DMS 273 treated with DMSO at 0.1 percent for 48 hours (cell line): ENCODE measurements at regions not wholly inside any gene's neighbourhood (a gene's known extent, or its start where the extent isn't known, plus 50 kb on each side); places are given as distances from the start of the nearest gene placed in this dataset.
"Not testable (repeated sequence)": the region's sequence is repeated elsewhere in the genome, so short reads cannot be mapped to it uniquely, and the experiment has no call there.

ENCODE experiments used
- DNase-seq: peaks from one replicate; lab custom pipeline; 2025; lab: John Stamatoyannopoulos, UW

DNA sequence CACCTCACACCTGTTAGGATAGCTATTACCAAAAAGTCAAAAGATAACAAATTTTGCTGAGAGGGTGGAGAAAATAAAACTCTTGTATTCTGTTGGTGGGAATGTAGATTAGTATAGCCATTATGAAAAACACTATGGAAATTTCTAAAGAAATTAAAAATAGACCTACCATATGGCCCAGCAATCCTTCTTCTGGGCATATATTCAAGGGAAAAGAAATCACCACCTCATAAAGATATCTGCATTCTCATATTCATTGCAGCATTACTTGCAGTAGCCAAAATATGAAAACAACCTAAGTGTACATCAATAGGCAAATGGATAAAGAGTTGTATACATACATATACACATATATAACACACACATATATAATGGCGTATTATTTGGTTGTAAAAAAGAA is 791.6 kb upstream of the RGS18 start:
- no peak for DNase-seq

DNA sequence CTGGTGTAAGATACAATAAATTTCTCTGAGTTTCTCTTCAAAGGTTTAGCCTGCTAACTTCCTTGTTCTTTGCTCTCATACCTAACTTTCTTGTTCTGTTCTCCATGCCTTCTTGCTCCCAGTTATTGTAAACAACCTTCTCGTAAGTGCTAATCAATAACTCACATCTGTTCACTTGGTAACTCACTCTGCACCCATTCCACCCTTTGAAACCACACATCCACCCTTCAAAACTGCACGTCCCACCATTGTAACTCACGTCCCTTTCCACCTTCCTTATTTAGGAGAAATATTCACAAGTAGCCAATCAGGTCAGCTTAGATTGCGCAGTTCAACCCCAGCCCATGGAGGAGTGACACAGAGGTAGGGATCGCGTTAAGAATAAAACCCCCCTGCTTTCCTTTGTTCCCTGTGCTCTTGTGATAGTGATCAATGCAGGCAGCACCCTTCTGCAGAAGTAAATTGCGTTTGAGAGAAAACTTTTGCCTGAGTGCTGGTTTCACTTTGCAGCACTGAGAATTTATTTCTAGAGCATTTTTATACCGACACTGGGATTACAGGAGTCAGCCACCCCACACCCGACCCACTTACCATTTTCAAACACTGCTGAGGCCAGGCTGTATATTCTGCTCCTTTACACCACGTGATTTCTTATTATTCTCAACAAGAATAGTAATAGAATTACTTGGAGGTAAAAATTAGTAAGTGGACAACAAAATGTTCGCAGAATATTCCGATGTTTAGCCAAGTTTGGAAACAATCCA is 789.2 kb upstream of the RGS18 start:
- DNase-seq: no peak

DNA sequence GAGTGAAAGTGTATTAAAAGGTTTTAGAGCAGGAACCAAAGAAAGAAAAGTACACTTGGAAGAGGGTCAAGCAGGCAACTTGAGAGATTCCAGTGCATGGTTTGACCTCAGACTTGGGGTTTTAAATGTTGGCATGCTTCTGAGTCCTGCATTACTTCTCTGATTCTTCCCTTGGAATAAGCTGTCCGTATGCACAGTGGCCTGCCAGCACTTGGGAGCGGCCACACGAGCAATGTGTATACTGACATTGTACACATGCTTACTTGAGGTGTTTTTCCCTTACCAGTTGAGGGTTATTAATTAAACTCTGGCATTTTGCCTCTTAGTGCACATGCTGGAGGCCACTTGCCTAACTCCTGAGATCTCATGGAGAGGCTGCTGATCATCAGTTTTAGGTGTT is 786.6 kb upstream of the RGS18 start:
- DNase-seq: no peak

DNA sequence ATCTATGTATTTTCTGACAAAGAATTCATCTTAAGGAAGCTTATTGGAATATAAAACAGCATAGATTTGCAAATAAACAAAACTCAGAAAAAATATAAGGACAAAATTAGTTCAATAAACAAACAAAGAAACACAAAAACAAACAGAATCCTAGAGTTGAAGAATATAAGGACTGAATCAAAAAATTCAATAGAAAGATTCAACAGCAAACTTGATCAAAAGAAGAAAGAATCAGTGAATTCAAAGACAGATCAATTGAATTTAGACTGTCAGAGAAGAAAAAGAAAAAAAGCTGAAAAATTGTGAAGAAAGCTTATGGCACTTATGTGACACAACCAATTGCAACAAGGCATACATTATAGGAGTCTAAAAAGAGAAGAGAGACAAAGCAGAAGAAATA is 770.0 kb upstream of the RGS18 start:
- DNase-seq: no peak

DNA sequence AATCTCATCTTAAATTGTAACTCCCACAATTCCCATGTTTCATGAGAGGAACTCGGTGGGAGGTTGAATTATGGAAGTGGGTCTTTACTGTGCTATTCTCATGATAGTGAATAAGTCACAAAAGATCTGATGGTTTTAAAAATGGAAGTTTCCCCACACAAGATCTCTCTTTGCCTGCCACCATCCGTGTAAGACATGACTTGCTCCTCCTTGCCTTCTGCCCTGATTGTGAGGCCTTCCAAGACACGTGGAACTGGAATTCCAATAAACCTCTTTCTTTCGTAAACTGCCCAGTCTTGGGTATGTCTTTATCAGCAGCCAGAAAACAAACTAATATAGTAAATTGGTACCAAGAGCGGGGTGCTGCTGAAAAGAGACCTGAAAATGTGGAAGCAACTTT is 761.6 kb upstream of the RGS18 start:
- DNase-seq: no peak

DNA sequence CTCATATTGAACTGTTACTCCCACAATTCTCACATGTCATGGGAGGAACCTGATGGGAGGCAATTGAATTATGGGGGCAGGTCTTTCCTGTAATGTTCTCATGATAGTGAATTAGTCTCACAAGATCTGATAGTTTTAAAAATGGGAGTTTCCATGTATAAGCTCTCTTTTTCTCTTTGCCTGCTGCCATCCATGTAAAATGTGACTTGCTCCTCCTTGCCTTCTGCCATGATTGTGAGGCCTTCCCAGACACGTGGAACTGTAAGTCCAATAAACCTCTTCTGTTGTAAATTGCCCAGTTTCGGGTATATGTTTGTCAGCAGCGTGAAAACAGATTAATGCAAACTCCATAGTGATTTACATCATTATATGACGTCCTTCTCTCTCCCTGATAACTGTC is 759.7 kb upstream of the RGS18 start:
- no peak for DNase-seq

DNA sequence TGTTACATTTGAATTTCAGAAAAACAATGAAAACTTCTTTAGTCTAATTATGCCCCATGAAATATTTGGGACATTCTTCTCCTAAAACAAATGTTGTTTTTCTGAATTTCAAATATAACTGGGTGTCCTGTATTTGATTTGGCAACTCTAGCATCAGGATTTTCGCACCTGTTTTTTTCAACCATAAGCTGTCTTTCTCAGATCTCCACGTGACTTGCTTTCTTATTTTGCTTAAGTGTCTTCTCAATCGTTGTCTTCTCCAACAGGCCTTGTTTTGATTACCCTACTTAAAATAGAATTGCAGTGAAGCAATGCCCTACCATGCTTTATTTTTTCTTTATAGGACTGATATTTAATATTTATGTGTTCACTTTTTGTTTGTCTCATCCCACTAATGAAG is 752.8 kb upstream of the RGS18 start:
- no peak for DNase-seq

DNA sequence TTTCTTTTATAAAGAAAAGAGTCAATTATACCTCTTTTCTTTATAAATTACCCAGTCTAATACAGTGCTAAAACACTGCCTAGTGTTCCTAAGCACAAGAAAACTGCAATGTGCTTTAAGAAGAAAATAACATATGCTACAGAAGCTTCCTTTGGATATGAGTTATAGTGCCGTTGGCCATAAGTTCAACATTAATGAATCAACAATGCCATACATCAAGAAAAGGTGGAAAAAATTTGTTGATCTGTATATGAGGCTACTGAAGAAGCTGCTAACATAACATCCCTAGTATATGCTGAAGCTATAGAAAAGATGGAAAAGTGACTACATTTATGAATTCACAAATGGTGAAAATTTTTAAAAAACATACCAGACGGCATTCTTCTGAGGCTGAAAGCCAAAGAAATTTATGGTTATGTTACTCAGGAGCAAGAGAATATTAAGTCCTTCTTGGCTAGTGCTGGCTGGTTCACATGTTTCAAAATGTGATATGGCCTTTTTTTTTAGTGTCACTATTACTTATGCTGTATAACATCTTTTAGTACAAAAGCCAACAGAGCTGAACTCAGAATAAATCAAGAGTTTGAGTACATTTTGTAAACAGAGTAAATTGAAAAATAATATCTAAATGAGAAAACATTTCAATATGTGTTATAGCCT is 743.2 kb upstream of the RGS18 start:
- no peak for DNase-seq

DNA sequence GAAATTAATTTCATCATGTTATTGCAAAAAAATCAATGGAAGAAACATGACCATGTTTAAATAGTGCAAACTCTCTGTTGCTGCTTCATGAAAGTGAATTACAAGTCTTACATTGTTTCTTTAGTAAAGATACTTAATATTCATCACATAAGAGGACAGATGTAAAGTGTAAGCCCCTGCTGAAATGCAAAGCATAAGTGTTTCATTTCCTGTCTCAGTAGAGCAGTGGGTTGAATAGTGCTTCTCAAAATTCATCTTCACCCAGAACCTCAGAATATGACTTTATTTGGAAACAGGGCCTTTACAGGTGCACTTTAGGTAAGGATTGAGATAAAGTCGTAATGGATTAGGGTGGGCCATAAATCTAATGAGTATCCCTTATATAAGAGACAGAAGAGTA is 738.4 kb upstream of the RGS18 start:
- no peak for DNase-seq

DNA sequence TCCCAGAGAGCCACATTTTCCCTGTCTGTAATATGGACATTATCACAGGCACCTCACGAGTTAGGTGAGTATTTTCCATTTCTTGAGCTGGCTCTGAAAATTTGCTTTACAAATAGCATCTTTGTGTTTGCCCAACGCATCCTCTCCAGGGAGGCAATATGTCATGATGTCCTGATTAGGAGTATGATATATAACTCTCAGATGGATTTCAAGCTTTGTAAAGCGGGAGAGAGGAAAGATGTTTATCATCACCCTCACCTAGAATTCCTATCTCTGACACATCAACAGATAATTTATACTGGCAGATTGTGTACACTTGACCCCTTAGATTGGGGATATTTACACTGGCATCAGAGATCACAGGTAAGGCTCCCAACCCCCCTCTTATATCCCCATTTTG is 730.7 kb upstream of the RGS18 start:
- DNase-seq: no peak

DNA sequence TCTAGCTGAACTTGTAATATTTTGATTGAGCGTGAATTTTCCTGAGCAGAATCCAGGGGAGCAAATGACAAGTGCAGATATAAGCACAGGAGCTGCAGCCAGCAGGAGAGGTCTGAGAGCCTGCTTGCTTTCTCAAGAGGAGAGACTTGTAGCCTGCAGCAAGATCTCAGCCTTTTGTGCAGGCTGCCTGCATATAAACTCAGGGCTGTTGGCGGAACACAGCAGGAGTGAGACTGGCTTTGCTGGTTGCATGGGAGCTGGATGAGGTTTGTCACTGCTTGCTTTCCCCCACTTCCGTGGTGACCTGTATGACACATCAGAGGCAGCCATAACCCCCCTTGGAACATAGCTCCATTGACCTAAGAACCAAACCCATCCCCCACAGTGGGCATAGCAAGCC is 725.4 kb upstream of the RGS18 start:
- no peak for DNase-seq

DNA sequence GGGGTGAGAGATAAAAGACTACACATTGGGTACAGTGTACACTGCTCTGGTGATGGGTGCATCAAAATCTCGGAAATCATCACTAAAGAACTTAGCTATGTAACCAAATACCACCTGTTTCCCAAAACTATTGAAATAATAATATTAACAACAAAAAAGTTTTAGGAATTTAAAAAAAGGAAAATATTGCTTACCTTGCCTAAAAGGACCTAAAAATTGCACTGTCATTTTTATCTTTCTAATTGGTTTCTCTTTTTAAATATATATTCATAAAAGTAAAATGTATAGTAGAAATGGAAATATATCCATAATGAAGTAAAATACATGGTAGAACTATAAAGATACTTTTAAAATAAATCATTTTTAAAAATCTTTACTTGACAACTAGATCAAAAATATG is 719.3 kb upstream of the RGS18 start:
- no peak for DNase-seq

DNA sequence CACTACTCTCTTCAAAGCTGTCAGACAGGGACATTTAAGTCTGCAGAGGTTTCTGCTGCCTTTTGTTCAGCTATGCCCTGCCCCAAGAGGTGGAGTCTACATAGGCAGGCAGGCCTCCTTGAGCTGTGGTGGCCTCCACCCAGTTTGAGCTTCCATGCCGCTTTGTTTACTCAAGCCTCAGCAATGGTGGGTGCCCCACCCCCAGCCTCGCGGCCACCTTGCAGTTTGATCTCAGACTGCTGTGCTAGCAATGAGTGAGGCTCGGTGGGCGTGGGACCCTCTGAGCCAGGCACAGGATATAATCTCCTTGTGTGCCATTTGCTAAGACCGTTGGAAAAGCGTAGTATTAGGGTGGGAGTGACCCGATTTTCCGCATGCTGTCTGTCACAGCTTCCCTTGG is 710.0 kb upstream of the RGS18 start:
- not testable (repeated sequence) for DNase-seq

DNA sequence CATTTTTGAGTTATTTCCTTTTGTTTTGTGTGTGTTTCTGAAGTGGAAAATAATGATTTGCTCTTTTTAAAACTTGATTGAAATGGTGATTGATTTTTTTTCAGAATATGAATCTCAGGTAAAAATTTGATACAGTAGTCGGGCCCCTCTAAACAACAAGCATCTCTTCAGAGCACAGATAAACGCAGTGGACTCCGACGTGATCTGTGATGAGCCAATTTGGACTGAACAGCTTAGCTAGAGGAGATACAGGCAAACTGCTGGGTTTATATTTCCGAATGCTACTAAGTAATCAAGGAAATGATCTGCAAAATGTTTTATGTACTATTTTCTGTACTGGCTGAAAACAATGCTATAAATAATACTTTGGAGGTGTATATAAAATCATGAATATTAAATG is 705.7 kb upstream of the RGS18 start:
- DNase-seq: no peak

DNA sequence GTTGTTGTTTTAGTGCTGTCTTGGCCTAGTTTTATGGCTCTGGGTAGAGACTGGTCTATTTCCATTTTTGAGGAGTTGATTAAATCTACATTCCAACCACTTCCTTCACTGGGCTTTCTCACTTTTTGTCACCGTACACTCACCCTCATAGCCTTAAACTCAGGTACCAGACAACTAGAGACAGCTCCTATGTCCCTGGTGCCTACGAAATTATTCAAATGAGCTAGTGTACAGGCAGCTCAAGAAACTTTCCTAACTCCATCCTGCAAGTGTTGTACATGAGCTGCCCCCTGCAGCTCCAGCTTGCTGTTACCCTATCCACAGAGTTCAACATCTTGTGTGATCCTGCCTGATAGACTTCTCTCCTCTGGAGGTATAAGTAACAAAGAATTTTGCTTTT is 704.8 kb upstream of the RGS18 start:
- no peak for DNase-seq

DNA sequence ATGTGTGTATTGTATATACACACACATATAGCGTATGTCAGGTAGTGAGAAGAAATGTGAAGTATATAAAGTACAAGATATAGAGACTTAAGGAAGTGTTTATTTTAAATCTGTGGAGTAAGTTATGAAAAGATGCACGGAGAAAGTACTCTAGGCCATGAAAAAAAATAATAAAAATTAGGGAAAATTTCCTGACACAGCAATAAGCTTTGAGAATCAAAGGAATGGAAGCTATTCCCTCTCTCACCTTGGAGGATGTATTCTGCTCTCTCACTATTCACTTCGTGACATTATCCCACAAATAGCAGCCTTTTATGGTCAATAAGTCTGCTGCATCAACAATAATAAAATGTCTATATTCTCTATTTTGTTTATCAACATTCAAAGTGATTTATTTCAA is 700.4 kb upstream of the RGS18 start:
- no peak for DNase-seq

DNA sequence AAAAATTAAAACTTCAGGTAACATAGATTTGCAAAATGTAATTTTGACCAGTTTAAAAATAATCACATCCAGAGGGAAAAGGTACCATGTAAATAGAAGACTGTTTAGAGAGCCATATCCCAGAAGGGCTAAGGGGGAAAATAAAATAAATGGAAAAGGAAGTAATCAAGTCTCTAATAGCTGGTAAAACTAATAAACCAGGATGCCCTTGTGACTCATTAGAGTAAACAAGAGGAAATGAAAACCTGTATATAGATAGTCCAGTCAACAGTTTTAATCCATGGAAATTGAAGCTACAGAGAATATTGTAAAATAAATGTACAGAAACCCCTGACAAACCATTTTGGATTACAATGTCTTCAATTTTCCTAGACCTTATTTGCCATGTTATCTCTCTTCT is 698.0 kb upstream of the RGS18 start:
- no peak for DNase-seq

DNA sequence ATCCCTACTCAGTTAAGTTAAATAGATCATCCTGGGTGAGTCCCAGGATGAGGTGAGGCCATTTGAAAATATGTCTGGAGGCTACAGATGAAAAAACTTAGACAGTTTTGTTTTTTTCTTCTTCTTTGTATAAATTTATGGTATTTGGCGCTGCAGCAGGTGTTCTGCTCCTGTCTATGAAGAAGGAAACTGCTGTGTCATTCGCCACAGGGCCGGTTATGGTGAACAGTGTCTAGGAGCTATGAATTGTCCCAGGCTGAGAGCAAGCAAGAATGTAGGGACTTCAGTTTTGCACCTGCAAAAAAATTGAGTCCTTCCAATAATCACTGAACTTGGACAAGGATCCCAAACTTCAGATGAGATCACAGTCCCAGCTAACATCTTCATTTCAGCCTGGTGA is 674.3 kb upstream of the RGS18 start:
- DNase-seq: no peak

DNA sequence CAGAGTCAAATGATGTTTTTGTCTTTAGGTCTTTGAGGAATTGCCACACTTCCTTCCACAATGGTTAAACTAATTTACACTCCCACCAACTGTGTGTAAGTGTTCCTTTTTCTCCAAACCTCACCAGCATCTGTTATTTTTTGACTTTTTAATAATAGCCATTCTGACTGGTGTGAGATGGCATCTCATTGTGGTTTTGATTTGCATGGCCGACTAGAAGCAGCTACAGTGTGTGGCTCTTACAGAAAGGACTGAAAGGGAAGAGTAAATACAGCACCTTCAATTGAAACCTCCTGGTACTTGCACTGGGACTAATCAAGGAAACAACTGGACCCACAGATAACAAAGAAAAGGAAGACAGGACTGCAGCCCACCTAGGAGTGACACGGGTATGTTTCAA is 668.0 kb upstream of the RGS18 start:
- DNase-seq: no peak

DNA sequence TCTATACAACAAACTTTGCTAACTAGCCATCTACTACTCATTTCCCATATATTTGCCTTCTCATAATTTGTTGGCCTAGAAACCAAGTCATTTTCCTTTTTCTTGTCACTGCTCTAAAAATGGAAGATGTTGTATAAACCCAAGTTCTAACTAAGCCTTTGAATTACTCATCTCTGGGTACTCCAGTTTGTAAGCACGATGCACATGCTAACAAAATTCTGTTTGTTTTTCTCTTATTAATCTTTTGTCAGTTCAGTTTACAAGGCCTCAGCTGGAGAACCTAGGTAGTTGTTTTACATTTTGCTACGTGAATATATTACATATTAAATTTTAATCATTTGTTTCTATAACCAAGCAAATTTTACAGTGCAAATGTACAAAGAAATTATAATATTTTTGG is 663.2 kb upstream of the RGS18 start:
- no peak for DNase-seq

DNA sequence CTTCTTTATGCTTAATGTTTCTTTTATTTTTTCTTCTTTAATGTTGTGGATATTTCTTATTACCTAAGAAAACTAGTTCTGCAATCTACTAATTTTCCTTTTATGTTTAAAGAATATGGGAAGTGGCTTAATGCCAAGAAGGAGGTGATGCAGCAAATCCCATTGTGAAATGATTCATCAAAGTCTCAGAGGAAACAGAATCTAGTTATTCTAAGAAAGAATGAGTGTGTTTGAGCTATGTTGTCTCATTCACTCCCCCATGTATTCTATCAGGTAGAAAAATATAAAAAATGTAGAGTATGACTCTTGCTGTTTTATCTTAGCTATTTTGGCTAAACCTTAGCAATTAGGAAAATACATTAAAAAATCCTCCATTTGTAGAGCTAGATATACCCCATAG is 659.9 kb upstream of the RGS18 start:
- DNase-seq: no peak

DNA sequence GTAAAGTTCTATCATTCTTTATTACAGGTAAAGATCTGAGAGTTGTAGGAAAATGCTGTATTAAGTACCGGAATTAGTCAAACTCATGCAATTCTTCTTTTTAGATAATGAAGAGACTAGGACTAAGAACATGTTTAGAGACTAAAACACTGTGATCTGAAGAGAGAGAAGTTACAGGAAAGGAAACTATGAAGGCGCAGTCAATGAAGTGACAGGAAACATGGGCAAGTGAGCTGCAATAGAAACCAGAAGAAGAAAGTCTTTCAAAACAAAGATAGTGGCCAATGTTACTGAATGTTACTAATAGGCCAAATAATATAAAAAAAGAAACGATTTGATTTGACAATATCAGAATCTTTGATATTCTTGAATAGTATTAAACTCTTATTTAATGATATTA is 659.4 kb upstream of the RGS18 start:
- no peak for DNase-seq

DNA sequence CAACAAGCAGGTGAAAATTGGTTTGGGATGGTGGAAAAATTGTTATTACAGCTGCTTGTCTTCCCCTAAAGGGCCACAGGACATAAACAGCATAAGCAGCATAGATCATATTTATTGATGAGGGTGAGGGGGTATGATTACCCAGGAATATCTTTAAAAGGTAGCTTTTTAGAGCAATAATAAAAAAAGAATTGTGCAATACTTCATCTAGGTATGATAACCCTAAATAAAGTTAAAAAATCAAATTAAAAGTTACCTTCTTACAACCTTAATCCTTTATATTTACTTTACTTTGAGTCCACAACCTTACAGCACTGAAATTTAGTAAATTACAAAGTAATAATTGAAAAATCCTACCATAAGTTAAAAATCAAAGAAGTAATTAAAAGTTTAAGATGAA is 653.3 kb upstream of the RGS18 start:
- no peak for DNase-seq

DNA sequence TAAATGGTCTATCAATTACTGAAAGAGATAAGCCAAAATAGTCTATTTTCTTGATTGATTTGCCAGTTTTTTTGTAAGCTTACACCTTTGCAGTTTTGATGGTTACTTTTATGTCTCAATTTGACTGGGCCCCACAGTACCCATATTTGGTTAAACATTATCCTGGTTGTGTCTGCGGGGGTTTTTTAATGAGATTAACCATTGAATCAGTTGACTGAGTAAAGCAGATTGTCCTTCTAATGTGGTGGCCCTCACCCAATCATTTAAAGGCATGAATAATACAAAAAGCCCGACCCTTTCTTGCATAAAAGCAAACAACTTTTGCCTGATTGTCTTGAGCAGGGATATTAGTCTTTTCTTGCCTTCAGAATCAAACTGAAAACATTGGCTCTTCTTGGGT is 650.0 kb upstream of the RGS18 start:
- no peak for DNase-seq
